ENCODE measurements at regions not wholly inside any gene's neighbourhood (a gene's known extent, or its start where the extent isn't known, plus 50 kb on each side); places are given as distances from the start of the nearest gene placed in this dataset.
"Not testable (repeated sequence)": the region's sequence is repeated elsewhere in the genome, so short reads cannot be mapped to it uniquely, and the experiment has no call there.

DNA sequence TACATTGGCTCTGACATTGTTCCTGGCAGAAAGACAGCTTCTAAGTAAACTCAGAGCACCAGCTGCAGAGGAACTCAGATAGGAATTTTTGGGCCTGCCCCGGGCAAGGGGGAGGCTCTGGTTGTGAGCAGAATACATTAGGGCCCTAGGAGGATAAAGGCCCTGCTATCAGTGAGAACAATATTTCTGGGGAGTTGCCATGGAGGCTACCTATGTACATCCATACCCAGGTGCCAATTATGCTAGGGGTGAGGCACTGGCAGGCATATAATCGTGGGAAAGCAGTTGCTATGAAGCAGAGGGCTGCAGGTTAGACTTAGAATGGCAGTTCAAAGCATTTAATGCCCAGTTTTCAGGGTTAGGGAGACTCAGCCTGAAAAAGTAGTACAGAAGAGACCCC, 273.5 kb upstream of the EDA2R start:
- no peak for DNase-seq

DNA sequence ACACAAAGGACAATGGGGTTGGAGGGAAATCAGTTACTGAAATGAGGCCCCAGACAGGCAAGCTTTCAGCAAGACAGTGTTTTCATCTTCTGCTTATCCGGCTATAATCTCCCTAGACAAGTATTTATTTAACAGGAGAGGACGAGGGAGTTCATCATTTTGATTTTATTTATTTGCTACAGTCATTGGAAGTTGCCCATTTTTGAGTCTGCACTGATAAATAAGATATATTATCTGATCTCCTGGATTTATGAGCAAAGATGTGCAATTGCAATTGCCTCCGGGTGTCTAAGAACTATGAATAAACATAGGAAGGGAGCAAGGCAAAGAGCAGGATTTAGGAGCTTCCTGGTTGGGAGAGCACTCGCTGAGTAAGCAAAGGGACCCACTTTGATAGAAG, 263.2 kb upstream of the EDA2R start:
- no peak for DNase-seq

DNA sequence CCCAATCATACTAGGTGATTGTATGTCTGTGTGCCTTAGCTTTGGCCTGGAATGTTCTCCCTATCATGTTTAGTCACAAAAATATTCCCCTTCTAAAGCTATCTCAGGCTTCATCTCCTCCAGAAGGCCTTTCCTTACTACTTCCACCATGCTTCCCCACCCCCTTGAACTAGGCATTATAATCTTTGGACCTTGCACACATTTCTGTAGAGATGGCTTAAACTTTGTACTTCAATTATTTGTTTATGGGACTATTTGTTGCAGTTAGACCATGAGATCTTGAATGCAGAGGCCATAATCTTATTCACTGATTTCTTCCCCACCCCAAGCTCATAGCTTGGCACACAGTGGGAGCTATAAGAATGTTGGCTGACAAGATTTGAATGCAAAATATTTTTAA, 262.0 kb upstream of the EDA2R start:
- DNase-seq = no peak

DNA sequence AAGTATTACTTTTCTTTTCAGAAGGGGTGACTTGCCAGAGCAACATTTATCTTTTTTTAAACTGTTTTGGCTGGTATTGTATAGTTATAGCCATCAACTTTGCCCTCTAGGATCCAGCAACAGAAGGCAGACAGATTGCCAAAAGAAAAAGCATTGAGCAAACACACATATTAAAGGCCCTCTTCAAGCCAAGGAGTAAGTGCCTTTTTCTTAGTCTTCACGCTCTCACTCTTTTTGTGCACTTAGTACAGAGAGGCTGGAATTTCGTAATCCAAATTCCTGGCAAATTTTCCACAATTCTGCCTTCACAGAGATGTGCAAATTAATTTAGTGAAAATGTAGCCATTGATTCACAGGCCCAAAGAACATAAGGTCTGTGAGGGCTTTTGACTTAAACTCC, 253.1 kb upstream of the EDA2R start:
- DNase-seq = no peak

DNA sequence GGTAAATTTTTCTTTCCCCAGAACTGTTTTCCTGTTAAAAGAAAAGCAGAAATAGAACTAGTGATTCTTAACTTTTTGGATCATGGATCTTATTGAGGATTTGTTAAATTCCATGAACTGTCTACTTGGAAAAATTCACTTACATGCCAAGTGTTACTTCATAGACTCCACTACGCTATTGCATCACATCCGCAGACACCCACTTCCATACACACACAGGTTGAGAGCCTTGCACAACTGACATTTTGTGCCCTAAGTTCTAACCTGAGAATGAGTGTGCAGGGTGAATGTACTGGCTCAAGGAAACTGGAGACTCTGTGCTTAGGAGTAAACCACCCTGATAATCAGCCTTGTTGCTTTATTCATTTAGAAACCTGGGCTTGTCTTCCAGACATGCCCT, 250.5 kb upstream of the EDA2R start:
- DNase-seq = no peak

DNA sequence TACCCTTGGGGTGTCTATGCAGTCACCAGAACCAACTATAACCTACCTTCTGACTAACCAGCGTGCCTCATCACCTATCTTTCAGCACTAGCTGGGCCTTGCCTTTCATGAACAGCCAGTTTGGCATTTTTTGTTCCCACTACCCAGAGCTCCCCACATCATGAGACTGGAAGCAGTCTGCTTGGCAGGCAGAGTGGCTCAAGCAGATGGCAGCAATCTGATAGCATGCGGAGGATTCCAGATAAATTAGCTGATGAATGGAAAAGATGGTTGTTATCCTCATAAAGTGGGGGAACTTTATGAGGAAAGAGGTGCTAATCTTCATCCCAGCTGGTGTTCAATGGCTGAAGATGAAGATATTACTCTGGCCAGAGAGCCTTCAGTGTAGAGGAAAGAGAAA, 243.2 kb upstream of the EDA2R start:
- DNase-seq = no peak

DNA sequence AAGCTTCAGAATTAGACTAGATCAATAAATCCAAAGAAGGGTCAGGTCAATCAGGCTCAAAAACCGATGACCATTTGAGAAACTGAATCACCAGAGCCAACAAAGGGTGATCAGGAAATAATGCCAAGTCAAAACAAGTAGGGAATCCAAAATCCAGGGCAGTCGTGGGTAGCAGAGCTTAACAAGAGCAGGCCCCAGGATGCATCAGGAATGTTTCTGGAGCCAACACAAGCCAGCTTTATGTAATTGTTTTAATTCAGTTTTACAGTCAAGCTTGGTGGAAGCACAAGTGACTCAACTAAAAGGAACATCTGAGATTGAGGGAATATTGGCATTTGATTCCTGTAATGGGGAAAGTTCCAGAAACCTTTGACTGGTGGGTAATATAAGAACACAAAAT, 237.9 kb upstream of the EDA2R start:
- no peak for DNase-seq

DNA sequence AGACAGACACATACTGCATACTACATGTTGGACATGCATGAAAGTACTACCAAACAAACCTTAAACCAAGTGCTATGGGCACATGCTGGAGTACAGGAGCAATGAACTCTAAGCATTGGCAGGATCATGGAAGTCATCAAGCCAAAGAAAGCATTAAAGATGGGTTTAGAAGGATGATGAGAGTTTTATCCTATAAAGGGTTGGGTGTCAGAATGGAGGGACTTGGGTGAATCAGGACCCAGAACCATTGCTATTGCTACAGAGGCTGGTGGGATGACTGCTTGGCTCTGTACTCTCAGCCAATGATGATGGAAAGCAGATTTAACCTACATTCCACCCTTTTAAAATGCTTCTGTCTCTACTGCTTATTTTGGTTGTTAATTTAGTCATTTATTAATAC, 233.9 kb upstream of the EDA2R start:
- DNase-seq = no peak

DNA sequence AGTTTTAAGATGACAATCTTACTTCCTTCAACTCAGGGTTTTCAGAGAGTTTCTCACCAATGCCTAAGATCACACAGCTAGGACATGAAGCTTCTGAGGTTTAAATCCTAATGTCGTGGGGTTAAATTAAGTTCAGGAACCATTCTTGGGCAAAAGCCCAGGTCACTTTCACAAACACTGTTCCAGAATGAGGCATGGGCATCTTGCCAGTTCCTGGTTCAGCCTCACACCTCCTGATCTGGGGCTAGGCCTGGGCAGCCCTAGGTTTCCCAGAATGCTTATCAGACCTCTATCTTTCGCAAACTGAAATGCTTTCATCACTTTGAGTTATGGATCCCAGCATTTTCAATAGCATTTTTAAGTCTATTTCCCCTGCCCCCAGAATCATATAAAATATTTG, 224.8 kb upstream of the EDA2R start:
- no peak for DNase-seq

DNA sequence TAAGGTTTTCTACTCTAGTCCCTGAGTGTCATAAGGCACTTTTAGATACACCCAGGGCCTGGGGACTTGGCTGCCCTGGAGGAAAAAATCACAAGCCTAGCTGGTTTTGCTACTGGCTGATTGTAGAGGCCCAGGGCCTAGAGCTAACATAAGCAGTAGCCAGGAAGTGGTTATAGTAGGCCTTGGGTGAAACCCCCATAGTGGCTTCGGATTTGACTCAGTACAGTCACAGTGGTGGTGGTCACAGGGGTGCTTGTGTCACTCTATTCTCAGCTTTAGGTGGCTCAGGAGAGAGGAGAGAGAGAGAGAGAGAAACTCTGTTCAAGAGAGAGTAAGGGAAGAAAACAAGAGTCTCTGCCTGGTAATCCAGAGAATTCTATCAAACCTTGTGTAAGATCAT, 194.5 kb upstream of the EDA2R start:
- no peak for DNase-seq

DNA sequence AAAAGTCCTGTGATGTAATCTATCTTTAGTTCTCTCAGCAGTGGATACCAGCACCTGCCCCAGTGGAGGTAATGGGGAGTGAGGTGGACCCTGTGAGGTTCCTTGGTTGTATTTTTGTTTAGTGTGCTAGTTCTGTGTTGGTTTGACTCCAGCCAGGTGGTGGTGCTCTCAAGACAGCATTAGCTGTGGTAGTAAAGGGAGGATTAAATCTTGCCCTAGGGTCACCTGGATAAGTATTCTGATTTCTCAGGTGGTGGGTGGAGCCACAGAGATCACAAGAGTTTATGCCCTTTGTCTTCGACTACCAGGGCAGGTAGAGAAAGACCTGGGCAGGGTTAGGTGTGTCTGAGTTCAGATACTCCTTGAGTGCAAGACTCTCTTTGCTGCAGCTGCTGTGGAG, 176.3 kb upstream of the EDA2R start:
- no peak for DNase-seq

DNA sequence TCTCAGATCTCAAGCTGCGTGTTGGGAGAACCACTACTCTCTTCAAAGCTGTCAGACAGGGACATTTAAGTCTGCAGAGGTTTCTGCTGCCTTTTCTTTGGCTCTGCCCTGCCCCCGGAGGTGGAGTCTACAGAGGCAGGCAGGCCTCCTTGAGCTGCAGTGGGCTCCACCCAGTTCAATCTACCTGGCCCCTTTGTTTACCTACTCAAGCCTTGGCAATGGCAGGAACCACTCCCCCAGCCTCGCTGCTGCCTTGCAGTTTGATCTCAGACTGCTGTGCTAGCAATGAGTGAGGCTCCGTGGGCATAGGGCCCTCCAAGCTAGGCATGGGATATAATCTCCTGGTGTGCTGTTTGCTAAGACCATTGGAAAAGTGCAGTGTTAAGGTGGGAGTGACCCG, 155.6 kb upstream of the EDA2R start:
- DNase-seq = not testable (repeated sequence)

DNA sequence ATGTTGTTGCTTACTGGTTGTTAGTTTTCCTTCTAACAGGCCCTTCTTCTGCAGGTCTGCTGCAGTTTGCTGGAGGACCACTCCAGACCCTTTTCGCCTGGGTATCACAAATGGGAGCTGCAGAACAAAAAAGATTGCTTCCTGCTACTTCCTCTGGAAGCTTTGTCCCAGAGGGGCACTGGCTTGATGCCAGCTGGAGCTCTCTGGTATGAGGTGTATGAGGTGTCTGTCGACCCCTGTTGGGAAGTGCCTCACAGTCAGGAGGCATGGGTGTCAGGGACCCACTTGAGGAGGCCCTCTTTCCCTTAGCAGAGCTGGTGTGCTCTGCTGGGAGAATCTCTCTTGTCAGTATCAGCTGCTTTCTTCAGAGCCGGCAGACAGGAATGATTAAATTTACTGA, 127.4 kb upstream of the EDA2R start:
- no peak for DNase-seq

DNA sequence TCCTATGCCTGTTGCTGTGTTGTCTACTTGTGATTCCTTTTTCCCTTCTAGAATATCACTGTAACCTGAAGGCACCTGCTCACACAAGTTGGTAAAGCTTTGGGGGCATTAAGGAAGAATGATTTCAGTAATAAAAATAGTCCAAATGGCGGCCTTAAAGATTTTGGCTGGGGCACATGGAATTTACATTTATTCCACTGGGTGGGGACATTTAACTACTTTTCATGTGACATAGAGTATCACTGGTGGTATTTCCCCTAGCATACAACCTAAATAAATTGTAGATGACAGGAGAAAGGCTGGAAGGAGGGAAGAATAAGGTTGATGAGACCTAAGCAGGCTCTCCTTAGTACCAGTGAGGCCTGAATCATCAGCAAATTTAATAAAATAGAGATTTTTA, 121.8 kb upstream of the EDA2R start:
- peak; percentile 0 for DNase-seq

DNA sequence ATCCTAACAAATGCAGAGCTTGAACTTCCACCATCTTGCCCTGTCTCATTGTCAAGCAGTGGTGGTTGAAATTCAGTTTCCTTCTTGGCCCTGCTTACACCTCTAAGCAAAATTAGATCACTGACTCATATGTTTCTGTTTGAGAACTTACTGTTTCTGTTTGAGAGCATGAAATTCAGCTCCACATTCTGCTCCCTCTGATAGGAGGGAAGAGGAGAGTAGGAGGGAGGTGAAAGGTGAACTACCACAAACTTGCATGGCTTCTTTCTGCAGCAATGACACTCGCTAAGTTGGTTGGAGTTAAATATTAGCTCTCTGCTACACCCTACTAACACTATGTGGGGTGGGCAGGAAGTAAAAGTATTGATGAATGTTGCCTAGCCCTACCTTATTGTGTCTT, 117.8 kb upstream of the EDA2R start:
- DNase-seq = no peak

DNA sequence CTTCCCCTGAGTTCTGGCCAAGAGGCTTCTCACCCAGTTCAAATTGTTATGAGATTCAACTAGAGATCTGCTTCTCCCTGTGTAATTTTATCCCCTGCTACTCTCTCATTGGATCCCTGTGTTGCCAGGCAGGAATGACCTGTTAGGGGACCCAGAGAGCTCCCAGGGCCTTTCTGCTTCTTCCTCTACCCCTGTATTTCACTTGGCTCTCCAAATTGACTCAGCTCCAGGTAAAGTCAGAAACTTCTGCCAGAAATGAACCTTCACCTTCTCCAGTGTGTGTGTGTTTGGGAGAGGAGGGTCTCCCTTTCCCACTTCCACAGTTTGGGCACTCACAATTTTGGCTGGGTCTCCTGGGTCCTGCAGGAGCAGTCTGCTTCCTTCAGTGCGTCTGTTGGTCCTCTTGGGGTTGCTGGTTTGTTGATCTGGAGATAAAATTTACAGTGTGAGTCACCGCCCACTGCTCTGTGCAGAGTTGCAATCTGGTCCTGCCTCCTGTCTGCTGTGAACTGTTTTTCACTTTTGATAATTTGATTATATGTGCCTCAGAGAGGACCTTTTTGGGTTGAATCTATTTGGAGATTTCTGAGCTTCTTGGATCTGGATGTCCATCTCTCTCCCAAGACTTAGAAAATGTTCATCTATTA, 112.4 kb upstream of the EDA2R start:
- DNase-seq = no peak

DNA sequence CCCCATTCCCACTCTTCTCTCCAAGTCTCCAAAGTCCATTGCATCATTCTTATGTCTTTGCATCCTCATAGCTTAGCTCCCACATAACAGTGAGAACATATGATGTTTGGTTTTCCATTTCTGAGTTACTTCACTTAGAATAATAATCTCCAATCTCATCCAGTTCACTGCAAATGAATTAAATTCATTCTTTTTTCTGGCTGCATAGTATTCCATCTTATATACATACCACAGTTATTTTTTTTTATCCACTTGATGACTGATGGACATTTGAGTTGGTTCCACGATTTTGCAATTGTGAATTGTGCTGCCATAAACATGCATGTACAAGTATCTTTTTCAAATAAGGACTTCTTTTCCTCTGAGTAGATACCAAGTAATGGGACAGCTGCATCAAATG, 105.6 kb upstream of the EDA2R start:
- DNase-seq = not testable (repeated sequence)

DNA sequence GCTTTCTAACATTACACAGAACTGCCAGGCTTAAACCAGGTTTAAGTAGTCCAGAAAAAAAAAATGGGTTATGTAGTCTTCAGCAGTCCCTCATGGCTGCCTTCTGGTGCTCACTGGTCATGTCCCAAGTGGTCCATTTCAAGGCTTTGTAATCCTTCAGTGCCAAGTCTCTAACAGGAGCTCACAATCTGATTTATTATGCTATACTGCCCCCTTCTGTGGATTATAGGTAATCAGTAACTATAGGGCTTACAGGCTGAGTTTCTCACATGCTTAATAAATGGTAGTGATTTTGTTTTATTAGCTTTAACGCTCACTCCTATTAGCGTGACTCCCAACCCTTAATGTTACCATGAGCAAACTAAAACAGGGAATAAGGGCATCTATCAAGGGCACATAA, 92.5 kb upstream of the EDA2R start:
- DNase-seq = peak; percentile 10

DNA sequence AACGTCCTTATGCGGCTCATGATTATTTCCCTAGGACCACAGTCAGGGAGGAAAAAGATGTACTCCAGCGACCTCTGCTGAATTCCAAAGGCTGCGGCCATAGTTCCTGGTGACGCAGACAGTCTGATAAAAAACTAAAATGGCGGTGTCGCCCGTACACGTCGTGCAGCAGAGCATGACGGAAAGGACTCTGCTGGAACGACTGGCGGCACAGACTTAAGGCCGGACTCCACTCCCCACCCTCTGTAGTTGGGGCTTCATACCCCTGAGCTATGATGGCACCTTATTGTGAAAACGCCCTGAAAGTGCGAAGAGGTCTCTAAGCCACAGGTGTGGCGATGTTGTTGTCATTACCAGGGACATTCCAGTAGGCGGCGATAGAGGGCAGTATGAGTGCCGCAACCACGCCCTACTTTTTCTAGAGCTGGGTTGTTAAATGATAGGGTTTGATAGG, 90.0 kb upstream of the EDA2R start:
- peak; percentile 46 for DNase-seq

DNA sequence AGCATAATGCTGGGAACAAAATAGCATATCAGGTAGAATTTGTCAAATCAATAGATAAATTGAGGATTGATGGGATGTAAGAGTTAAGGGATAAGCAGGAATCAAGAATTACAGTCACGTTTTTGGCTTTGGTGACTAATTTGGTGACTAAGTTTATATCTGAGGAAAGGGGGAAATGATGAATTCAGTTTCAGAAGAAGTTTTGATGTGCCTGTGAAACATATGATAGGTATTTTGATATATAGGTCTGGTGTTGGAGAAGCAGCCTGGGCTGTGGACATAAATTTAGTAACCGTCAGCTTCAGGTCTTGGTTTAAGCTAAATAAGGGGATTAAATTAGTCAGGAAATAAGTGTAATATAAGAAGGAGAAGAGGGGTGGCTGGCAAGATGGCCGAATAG, 79.0 kb upstream of the EDA2R start:
- DNase-seq = no peak

DNA sequence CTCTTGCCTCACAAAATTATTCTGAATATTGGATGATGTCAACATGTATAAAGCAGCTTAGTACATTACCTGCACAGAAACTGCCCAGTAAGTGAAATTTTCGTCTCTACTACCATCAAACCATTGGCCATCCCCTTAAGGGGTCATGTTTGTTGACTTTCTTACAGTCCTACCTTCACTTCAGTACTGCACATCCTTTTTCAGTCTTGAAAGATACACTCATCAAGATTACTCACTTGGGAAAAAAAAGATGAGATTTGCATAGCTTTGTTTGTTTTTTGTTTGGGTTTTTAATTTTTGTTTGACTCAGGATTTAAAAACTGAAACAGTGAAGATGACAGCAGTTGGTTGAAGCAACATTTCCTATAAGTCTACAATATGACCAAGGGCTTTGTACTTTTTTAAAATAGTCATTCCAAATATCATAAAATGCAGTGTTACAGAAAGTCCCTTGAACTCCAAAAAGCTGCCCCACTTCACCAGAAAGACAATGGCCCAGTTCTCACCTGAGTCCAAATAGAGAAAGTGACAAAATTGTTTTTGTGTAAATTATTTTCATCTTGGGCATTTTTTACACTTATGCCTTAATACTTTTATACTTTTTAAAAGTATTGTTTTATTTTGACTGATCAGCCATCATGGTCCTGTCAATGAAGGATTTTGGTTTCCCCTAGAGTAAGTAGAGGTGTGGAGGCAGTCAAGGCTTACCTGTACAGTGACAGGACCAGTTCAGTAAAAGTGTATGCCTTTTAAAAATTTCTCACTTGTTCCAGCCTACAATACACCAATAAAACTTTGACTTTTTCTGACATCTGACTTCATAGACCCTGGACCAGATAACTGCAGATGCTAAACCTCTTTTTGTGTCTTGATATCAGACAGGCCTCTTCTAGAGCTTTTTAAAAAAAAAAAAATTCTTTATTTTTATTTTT, 59.7 kb upstream of the EDA2R start:
- DNase-seq = no peak

DNA sequence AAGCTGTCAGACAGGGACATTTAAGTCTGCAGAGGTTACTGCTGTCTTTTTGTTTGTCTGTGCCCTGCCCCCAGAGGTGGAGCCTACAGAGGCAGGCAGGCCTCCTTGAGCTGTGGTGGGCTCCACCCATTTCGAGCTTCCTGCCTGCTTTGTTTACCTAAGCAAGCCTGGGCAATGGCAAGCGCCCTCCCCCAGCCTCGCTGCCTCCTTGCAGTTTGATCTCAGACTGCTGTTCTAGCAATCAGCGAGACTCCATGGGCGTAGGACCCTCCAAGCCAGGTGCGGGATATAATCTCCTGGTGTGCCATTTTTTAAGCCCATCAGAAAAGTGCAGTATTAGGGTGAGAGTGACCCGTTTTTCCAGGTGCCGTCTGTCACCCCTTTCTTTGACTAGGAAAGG, 53.6 kb upstream of the EDA2R start:
- DNase-seq = not testable (repeated sequence)
